SU-DHL-6 (cell line): ENCODE measurements at regions not wholly inside any gene's neighbourhood (a gene's known extent, or its start where the extent isn't known, plus 50 kb on each side); places are given as distances from the start of the nearest gene placed in this dataset.

ENCODE experiments used
- CTCF ChIP-seq: fragments of 200-600 bp; sonication (generic); IDR thresholded peaks from one replicate; pipeline ENCODE4 v1.5.1; 2017; ENCODE audit warnings: antibody characterized with exemption, mild to moderate bottlenecking, low read length, moderate library complexity; ENCODE audit not compliant: insufficient read depth, poor library complexity, severe bottlenecking
- EZH2phosphoT487 ChIP-seq: fragments of 200-600 bp; sonication (generic), shearing (Covaris generic); conservative IDR thresholded peaks from 2 replicates; pipeline ENCODE4 v1.6.1; 2018; ENCODE audit warnings: mild to moderate bottlenecking, antibody characterized with exemption, low read length, moderate library complexity, mixed read lengths

GRCh38 chr4:30847167-30847566 lies 127.0 kb downstream of the PCDH7 start:
- TF ChIP-seq EZH2phosphoT487 (no peak), CTCF (no peak)
